H1 (cell line): ENCODE measurements at regions not wholly inside any gene's neighbourhood (a gene's known extent, or its start where the extent isn't known, plus 50 kb on each side); places are given as distances from the start of the nearest gene placed in this dataset.

Experiments
- CHD1 ChIP-seq: IDR thresholded peaks from 2 replicates; pipeline ENCODE4 v1.6.1; 2012; ENCODE audit warnings: low read depth, low read length, improper control_type of control experiment
- EP300 ChIP-seq, 2 experiments: IDR thresholded peaks; 1 replicate in 1 of 2; 2 replicates in 1 of 2; pipeline ENCODE4 v1.6.1; 2011 to 2012; ENCODE audit warnings: low read depth in 2 of 2, low read length in 2 of 2, mild to moderate bottlenecking in 2 of 2, borderline replicate concordance in 1 of 2, inconsistent platforms in 1 of 2, moderate library complexity in 1 of 2
- GABPA ChIP-seq: IDR thresholded peaks from 2 replicates; pipeline ENCODE4 v1.6.1; 2011; ENCODE audit warnings: mild to moderate bottlenecking, low read length, moderate library complexity, borderline replicate concordance; ENCODE audit not compliant: insufficient read depth
- KDM5A ChIP-seq: fragments of 200-600 bp; IDR thresholded peaks from 2 replicates; pipeline ENCODE4 v1.7.1; 2012; ENCODE audit warnings: mild to moderate bottlenecking, low read length, inconsistent platforms, mixed read lengths
- NANOG ChIP-seq: IDR thresholded peaks from 2 replicates; pipeline ENCODE4 v1.6.1; 2011; ENCODE audit warnings: low read length, low read depth, mild to moderate bottlenecking, inconsistent platforms; ENCODE audit not compliant: insufficient read depth, poor library complexity, severe bottlenecking
- RNF2 ChIP-seq: fragments of 200-900, 300-1000 bp; sonication (generic); IDR thresholded peaks from 2 replicates; pipeline ENCODE4 v1.7.1; 2016; ENCODE audit warnings: borderline replicate concordance, low read depth, mild to moderate bottlenecking, antibody characterized with exemption, low read length; ENCODE audit not compliant: poor library complexity, severe bottlenecking; ENCODE audit errors: missing control alignments
- SIN3A ChIP-seq, 2 experiments: IDR thresholded peaks in 1 of 2; conservative IDR thresholded peaks in 1 of 2; 2 replicates each; pipeline ENCODE4 v1.6.1; 2011 to 2012; ENCODE audit warnings: low read length in 2 of 2, improper control_type of control experiment in 1 of 2, low read depth in 1 of 2, mild to moderate bottlenecking in 1 of 2
- SP1 ChIP-seq: IDR thresholded peaks from 2 replicates; pipeline ENCODE4 v1.6.1; 2011; ENCODE audit warnings: low read depth, low read length
- TF ChIP-seq, protein P1 (sequence below), 3 experiments: IDR thresholded peaks; 1 replicate in 2 of 3; 2 replicates in 1 of 3; pipeline versions ENCODE4 v1.5.1 to v1.6.1; 2011; ENCODE audit warnings: low read length in 3 of 3, mild to moderate bottlenecking in 3 of 3, inconsistent platforms in 2 of 3, low read depth in 1 of 3, moderate library complexity in 1 of 3; ENCODE audit not compliant: insufficient read depth in 1 of 3; ENCODE audit errors: control extremely low read depth in 1 of 3

DNA sequence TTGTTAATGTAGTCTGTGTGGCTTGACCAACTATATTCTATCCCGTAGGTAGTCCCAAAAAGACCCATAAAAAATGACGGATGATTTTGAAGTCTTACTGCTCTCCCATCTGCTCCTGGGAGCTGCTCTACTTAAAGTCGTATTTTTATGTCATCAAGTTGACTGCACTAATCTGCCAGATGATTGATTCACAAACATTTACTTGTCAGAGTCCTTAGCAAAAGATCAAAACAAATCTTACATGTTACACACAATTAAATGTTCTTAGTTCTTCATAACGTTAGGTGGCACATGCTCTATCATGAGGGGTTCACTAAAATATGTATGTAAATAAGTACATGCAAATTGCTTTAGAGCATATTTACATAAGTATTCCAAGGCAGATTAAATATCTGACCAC lies 498.3 kb upstream of the LRRTM4 start:
- TF ChIP-seq, protein P1, sequence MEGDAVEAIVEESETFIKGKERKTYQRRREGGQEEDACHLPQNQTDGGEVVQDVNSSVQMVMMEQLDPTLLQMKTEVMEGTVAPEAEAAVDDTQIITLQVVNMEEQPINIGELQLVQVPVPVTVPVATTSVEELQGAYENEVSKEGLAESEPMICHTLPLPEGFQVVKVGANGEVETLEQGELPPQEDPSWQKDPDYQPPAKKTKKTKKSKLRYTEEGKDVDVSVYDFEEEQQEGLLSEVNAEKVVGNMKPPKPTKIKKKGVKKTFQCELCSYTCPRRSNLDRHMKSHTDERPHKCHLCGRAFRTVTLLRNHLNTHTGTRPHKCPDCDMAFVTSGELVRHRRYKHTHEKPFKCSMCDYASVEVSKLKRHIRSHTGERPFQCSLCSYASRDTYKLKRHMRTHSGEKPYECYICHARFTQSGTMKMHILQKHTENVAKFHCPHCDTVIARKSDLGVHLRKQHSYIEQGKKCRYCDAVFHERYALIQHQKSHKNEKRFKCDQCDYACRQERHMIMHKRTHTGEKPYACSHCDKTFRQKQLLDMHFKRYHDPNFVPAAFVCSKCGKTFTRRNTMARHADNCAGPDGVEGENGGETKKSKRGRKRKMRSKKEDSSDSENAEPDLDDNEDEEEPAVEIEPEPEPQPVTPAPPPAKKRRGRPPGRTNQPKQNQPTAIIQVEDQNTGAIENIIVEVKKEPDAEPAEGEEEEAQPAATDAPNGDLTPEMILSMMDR (IDR thresholded peaks at IDR 0.05; ENCODE audit: control extremely low read depth in 1 of 3, insufficient read depth in 1 of 3, low read depth in 1 of 3, low read length in 3 of 3): no peak
- TF ChIP-seq GABPA (no peak), SIN3A (conservative IDR thresholded peaks at IDR 0.05 in 1 of 2, IDR thresholded peaks at IDR 0.05 in 1 of 2; ENCODE audit: low read depth in 1 of 2, low read length in 2 of 2) (no peak), SP1 (no peak), NANOG (no peak), KDM5A (no peak), RNF2 (no peak), CHD1 (no peak), EP300 (IDR thresholded peaks at IDR 0.05; ENCODE audit: borderline replicate concordance in 1 of 2, low read depth in 2 of 2, low read length in 2 of 2) (no peak)
